ENCODE measurements at regions not wholly inside any gene's neighbourhood (a gene's known extent, or its start where the extent isn't known, plus 50 kb on each side); places are given as distances from the start of the nearest gene placed in this dataset.

DNA sequence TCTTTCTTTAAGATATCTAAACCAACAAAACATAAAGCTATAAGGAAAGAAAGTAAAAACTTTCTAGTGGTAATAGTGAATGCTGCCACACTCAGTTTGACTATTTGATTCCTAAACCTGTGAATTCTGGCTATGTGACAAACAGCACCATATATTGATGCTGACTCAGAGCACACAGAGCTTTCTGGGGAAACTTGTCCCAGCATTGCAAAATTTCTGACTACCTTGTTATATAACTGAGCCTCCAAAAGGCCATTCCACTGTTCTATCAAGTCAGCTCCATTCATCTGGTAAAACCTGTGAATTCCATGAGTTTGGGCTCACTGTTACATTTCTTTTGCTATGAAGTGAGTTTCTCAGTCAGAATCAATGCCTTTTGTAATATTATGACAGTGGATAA, 1229.7 kb downstream of the PCDH18 start:
- BruUV-seq (replicated peaks): no TSS peak
- H3K9ac ChIP-seq (ENCODE audit: low read length): no peak overlapping the region
- H3K9me3 ChIP-seq (ENCODE audit: low read length): no peaks in the 10 kb centered on the region
- POLR2A ChIA-PET (ENCODE audit: unreplicated experiment): no interaction called here
- no peak overlapping the region for H3K4me3 ChIP-seq (ENCODE audit: low read length)
- H3K27ac ChIP-seq (ENCODE audit: low read length): no peak overlapping the region
- ATAC-seq (no peak), DNase-seq (no peak)
- H3K4me1 ChIP-seq (ENCODE audit: insufficient read depth, low read length): no peaks in the 10 kb centered on the region
- no peak overlapping the region for H2AFZ ChIP-seq (ENCODE audit: low read length)
- H3K27me3 ChIP-seq (ENCODE audit: low read length): no peaks in the 10 kb centered on the region
- intact Hi-C loops (cut with micrococcal nuclease): no loop called here
- no peak overlapping the region for H3K4me2 ChIP-seq (ENCODE audit: low read length)
- no peak for TF ChIP-seq EZH2 (IDR thresholded peaks at IDR 0.05; ENCODE audit: low read length, unreplicated experiment)
- TF ChIP-seq CTCF (conservative IDR thresholded peaks at IDR 0.05; ENCODE audit: low read depth, low read length): no peak
- TF ChIP-seq EZH2phosphoT487 (IDR thresholded peaks at IDR 0.05; ENCODE audit: borderline replicate concordance, low read length): no peak
- no peaks in the 10 kb centered on the region for H4K20me1 ChIP-seq (ENCODE audit: low read length)
- no peaks in the 10 kb centered on the region for H3F3A ChIP-seq (ENCODE audit: low read length, unreplicated experiment)
- H3K9me2 ChIP-seq (replicated peaks; ENCODE audit: low read length): no peaks in the 10 kb centered on the region
- CTCF ChIA-PET: interaction anchor here (0.6 kb wide), 1 partner anchor 19 kb away, joined by 4 read pairs; no protein-coding TSS in a partner anchor
- no peaks in the 10 kb centered on the region for H3K36me3 ChIP-seq (ENCODE audit: low read depth, low read length)
- no peaks in the 10 kb centered on the region for H3K79me2 ChIP-seq (ENCODE audit: low read length)

- no TSS peak for BruUV-seq (replicated peaks)
- no peaks in the 10 kb centered on the region for H3K79me2 ChIP-seq (ENCODE audit: low read length)
- no peak for ATAC-seq
- H3K4me1 ChIP-seq (ENCODE audit: insufficient read depth, low read length): no peaks in the 10 kb centered on the region
- intact Hi-C loops (cut with micrococcal nuclease): no loop called here
- no peak overlapping the region for H3K9ac ChIP-seq (ENCODE audit: low read length)
- POLR2A ChIA-PET (ENCODE audit: unreplicated experiment): no interaction called here
- no peak for DNase-seq
- no peaks in the 10 kb centered on the region for H3K27me3 ChIP-seq (ENCODE audit: low read length)
- H3K4me3 ChIP-seq (ENCODE audit: low read length): no peak overlapping the region
- no peaks in the 10 kb centered on the region for H4K20me1 ChIP-seq (ENCODE audit: low read length)
- no peaks in the 10 kb centered on the region for H3K9me2 ChIP-seq (replicated peaks; ENCODE audit: low read length)
- CTCF ChIA-PET: interaction anchor here (0.6 kb wide), 1 partner anchor 19 kb away, joined by 4 read pairs; no protein-coding TSS in a partner anchor
- no peaks in the 10 kb centered on the region for H3F3A ChIP-seq (ENCODE audit: low read length, unreplicated experiment)
- no peak overlapping the region for H2AFZ ChIP-seq (ENCODE audit: low read length)
- H3K27ac ChIP-seq (ENCODE audit: low read length): no peak overlapping the region
- H3K9me3 ChIP-seq (ENCODE audit: low read length): no peaks in the 10 kb centered on the region
- no peak overlapping the region for H3K4me2 ChIP-seq (ENCODE audit: low read length)
- no peak for TF ChIP-seq EZH2 (IDR thresholded peaks at IDR 0.05; ENCODE audit: low read length, unreplicated experiment)
- TF ChIP-seq EZH2phosphoT487 (IDR thresholded peaks at IDR 0.05; ENCODE audit: borderline replicate concordance, low read length): no peak
- no peak for TF ChIP-seq CTCF (conservative IDR thresholded peaks at IDR 0.05; ENCODE audit: low read depth, low read length)
- no peaks in the 10 kb centered on the region for H3K36me3 ChIP-seq (ENCODE audit: low read depth, low read length)
These were observed 1230.4 kb downstream of the PCDH18 start for GRCh38 chr4:136301749-136302495.

- H3K9me3 ChIP-seq (ENCODE audit: low read length): no peaks in the 10 kb centered on the region
- intact Hi-C loops (cut with micrococcal nuclease): no loop called here
- BruUV-seq (replicated peaks): no TSS peak
- no peak overlapping the region for H2AFZ ChIP-seq (ENCODE audit: low read length)
- no peaks in the 10 kb centered on the region for H3K9me2 ChIP-seq (replicated peaks; ENCODE audit: low read length)
- CTCF ChIA-PET: no interaction called here
- H4K20me1 ChIP-seq (ENCODE audit: low read length): no peaks in the 10 kb centered on the region
- H3K4me2 ChIP-seq (ENCODE audit: low read length): no peak overlapping the region
- no peaks in the 10 kb centered on the region for H3F3A ChIP-seq (ENCODE audit: low read length, unreplicated experiment)
- ATAC-seq (no peak), DNase-seq (no peak)
- no peak overlapping the region for H3K9ac ChIP-seq (ENCODE audit: low read length)
- H3K27ac ChIP-seq (ENCODE audit: low read length): no peak overlapping the region
- H3K27me3 ChIP-seq (ENCODE audit: low read length): no peaks in the 10 kb centered on the region
- no peaks in the 10 kb centered on the region for H3K4me1 ChIP-seq (ENCODE audit: insufficient read depth, low read length)
- H3K4me3 ChIP-seq (ENCODE audit: low read length): no peak overlapping the region
- H3K36me3 ChIP-seq (ENCODE audit: low read depth, low read length): no peaks in the 10 kb centered on the region
- no peaks in the 10 kb centered on the region for H3K79me2 ChIP-seq (ENCODE audit: low read length)
- TF ChIP-seq CTCF (conservative IDR thresholded peaks at IDR 0.05; ENCODE audit: low read depth, low read length) (no peak), EZH2phosphoT487 (IDR thresholded peaks at IDR 0.05; ENCODE audit: borderline replicate concordance, low read length) (no peak), EZH2 (IDR thresholded peaks at IDR 0.05; ENCODE audit: low read length, unreplicated experiment) (no peak)
- POLR2A ChIA-PET (ENCODE audit: unreplicated experiment): no interaction called here
These were observed 1248.3 kb downstream of the PCDH18 start for GRCh38 chr4:136283977-136284376.
